ENCODE measurements at regions not wholly inside any gene's neighbourhood (a gene's known extent, or its start where the extent isn't known, plus 50 kb on each side); places are given as distances from the start of the nearest gene placed in this dataset.

- Histone ChIP-seq H3K4me1 (ENCODE audit: low read depth) (no peaks in the 10 kb centered on the region), H3K36me3 (no peaks in the 10 kb centered on the region), H3K4me3 (no peak overlapping the region), H3K27ac (no peak overlapping the region), H3K27me3 (no peaks in the 10 kb centered on the region), H3K9me3 (ENCODE audit: low read depth) (no peaks in the 10 kb centered on the region)
- no peak for TF ChIP-seq CTCF (IDR thresholded peaks at IDR 0.05; ENCODE audit: low read depth, low read length)
- DNase-seq (ENCODE audit: low read depth in 1 of 2, low spot score in 1 of 2) = no peak
Measured at GRCh38 chr21:41589620-41590175, 81.7 kb upstream of the TMPRSS2 start.

- TF ChIP-seq CTCF (IDR thresholded peaks at IDR 0.05; ENCODE audit: low read depth, low read length) = no peak
- Histone ChIP-seq H3K4me3 (no peak overlapping the region), H3K9me3 (ENCODE audit: low read depth) (no peaks in the 10 kb centered on the region), H3K4me1 (ENCODE audit: low read depth) (no peaks in the 10 kb centered on the region), H3K36me3 (no peaks in the 10 kb centered on the region), H3K27me3 (no peaks in the 10 kb centered on the region), H3K27ac (no peak overlapping the region)
- DNase-seq (ENCODE audit: low read depth in 1 of 2, low spot score in 1 of 2) = no peak
Measured at GRCh38 chr21:41589131-41589530, 81.2 kb upstream of the TMPRSS2 start.

- no peak for TF ChIP-seq CTCF (IDR thresholded peaks at IDR 0.05; ENCODE audit: low read depth, low read length)
- Histone ChIP-seq H3K27me3 (no peaks in the 10 kb centered on the region), H3K9me3 (ENCODE audit: low read depth) (no peaks in the 10 kb centered on the region), H3K4me3 (no peak overlapping the region), H3K4me1 (ENCODE audit: low read depth) (no peaks in the 10 kb centered on the region), H3K36me3 (no peaks in the 10 kb centered on the region), H3K27ac (no peak overlapping the region)
- no peak for DNase-seq (ENCODE audit: low read depth in 1 of 2, low spot score in 1 of 2)
Measured at GRCh38 chr21:41585199-41585994, 77.4 kb upstream of the TMPRSS2 start.

- TF ChIP-seq CTCF (IDR thresholded peaks at IDR 0.05; ENCODE audit: low read depth, low read length) = no peak
Measured at GRCh38 chr21:41584603-41585176, 76.7 kb upstream of the TMPRSS2 start.

GRCh38 chr21:41583274-41583790 is 75.4 kb upstream of the TMPRSS2 start:
- no peaks in the 10 kb centered on the region for H3K4me1 ChIP-seq (ENCODE audit: low read depth)
- H3K4me3 ChIP-seq = no peak overlapping the region
- H3K27ac ChIP-seq = no peak overlapping the region
- H3K27me3 ChIP-seq = no peaks in the 10 kb centered on the region
- DNase-seq (ENCODE audit: low read depth in 1 of 2, low spot score in 1 of 2) = no peak
- TF ChIP-seq CTCF (IDR thresholded peaks at IDR 0.05; ENCODE audit: low read depth, low read length) = no peak
- no peaks in the 10 kb centered on the region for H3K9me3 ChIP-seq (ENCODE audit: low read depth)
- no peaks in the 10 kb centered on the region for H3K36me3 ChIP-seq

More at GRCh38 chr21:41584603-41585176, 76.7 kb upstream of the TMPRSS2 start:
- no peak for DNase-seq (ENCODE audit: low read depth in 1 of 2, low spot score in 1 of 2)
- no peak overlapping the region for H3K27ac ChIP-seq
- H3K27me3 ChIP-seq = no peaks in the 10 kb centered on the region
- H3K9me3 ChIP-seq (ENCODE audit: low read depth) = no peaks in the 10 kb centered on the region
- no peaks in the 10 kb centered on the region for H3K36me3 ChIP-seq
- H3K4me3 ChIP-seq = no peak overlapping the region
- no peaks in the 10 kb centered on the region for H3K4me1 ChIP-seq (ENCODE audit: low read depth)

All from cardiac muscle cell (in vitro differentiated cells and primary cell).